Upper lobe of left lung (tissue), 4 donors: ENCODE measurements at regions not wholly inside any gene's neighbourhood (a gene's known extent, or its start where the extent isn't known, plus 50 kb on each side); places are given as distances from the start of the nearest gene placed in this dataset.

Source experiments
- CTCF ChIP-seq, 6 experiments: fragments of 450-650 bp in 4 of 6; fragments of 200-600 bp in 2 of 6; sonication (generic) in 2 of 6; IDR thresholded peaks; one replicate each; pipeline ENCODE4 v1.5.1; 2016 to 2019; ENCODE audit warnings: antibody characterized with exemption in 6 of 6
- EP300 ChIP-seq, 4 donors: sonication (generic); formaldehyde crosslinking; IDR thresholded peaks; one replicate each; pipeline ENCODE4 v1.5.1; 2017; ENCODE audit warnings: antibody characterized with exemption in 4 of 4, control low read depth in 2 of 4
- POLR2A ChIP-seq, 4 donors: fragments of 450-650 bp; IDR thresholded peaks; one replicate each; pipeline ENCODE4 v1.5.1; 2016 to 2017; ENCODE audit warnings: antibody characterized with exemption in 4 of 4, mild to moderate bottlenecking in 2 of 4
- POLR2AphosphoS5 ChIP-seq, 2 donors: sonication (generic); formaldehyde crosslinking; IDR thresholded peaks; one replicate each; pipeline ENCODE4 v1.5.1; 2017; ENCODE audit warnings: antibody characterized with exemption in 2 of 2

- TF ChIP-seq POLR2AphosphoS5 (IDR thresholded peaks at IDR 0.05) (no peak), CTCF (IDR thresholded peaks at IDR 0.05) (no peak), POLR2A (IDR thresholded peaks at IDR 0.05) (no peak), EP300 (IDR thresholded peaks at IDR 0.05) (no peak)
These were observed 322.7 kb downstream of the CTTN start for GRCh38 chr11:70721006-70721405.
